ENCODE measurements at regions not wholly inside any gene's neighbourhood (a gene's known extent, or its start where the extent isn't known, plus 50 kb on each side); places are given as distances from the start of the nearest gene placed in this dataset.

- DNase-seq (ENCODE audit: low spot score): no peak
- no peak for TF ChIP-seq CTCF (IDR thresholded peaks at IDR 0.05; ENCODE audit: extremely low read depth, insufficient read depth, missing control alignments)
- in situ Hi-C loops (cut with MboI; ENCODE audit: low pct_unique_long_range_greater_than_20kb, low sequenced_read_pairs, unreplicated experiment): no loop called here
Measured at GRCh38 chr2:138430181-138430580, 71.4 kb upstream of the SPOPL start.

GRCh38 chr2:138432971-138433370 is 68.6 kb upstream of the SPOPL start:
- no peak for TF ChIP-seq CTCF (IDR thresholded peaks at IDR 0.05; ENCODE audit: extremely low read depth, insufficient read depth, missing control alignments)

GRCh38 chr2:138433995-138434951 is 67.3 kb upstream of the SPOPL start:
- TF ChIP-seq CTCF (IDR thresholded peaks at IDR 0.05; ENCODE audit: extremely low read depth, insufficient read depth, missing control alignments): no peak
- in situ Hi-C loops (cut with MboI; ENCODE audit: low pct_unique_long_range_greater_than_20kb, low sequenced_read_pairs, unreplicated experiment): no loop called here
- DNase-seq (ENCODE audit: low spot score): no peak

More at GRCh38 chr2:138432971-138433370, 68.6 kb upstream of the SPOPL start:
- in situ Hi-C loops (cut with MboI; ENCODE audit: low pct_unique_long_range_greater_than_20kb, low sequenced_read_pairs, unreplicated experiment): no loop called here
- DNase-seq (ENCODE audit: low spot score): no peak

- no peak for TF ChIP-seq CTCF (IDR thresholded peaks at IDR 0.05; ENCODE audit: extremely low read depth, insufficient read depth, missing control alignments)
- in situ Hi-C loops (cut with MboI; ENCODE audit: low pct_unique_long_range_greater_than_20kb, low sequenced_read_pairs, unreplicated experiment): no loop called here
- no peak for DNase-seq (ENCODE audit: low spot score)
Measured at GRCh38 chr2:138435701-138436100, 65.9 kb upstream of the SPOPL start.

GRCh38 chr2:138439733-138440132 is 61.8 kb upstream of the SPOPL start:
- no peak for DNase-seq (ENCODE audit: low spot score)
- no peak for TF ChIP-seq CTCF (IDR thresholded peaks at IDR 0.05; ENCODE audit: extremely low read depth, insufficient read depth, missing control alignments)
- in situ Hi-C loops (cut with MboI; ENCODE audit: low pct_unique_long_range_greater_than_20kb, low sequenced_read_pairs, unreplicated experiment): no loop called here

GRCh38 chr2:138440759-138441158 is 60.8 kb upstream of the SPOPL start:
- DNase-seq (ENCODE audit: low spot score): no peak
- in situ Hi-C loops (cut with MboI; ENCODE audit: low pct_unique_long_range_greater_than_20kb, low sequenced_read_pairs, unreplicated experiment): no loop called here
- no peak for TF ChIP-seq CTCF (IDR thresholded peaks at IDR 0.05; ENCODE audit: extremely low read depth, insufficient read depth, missing control alignments)
